Endodermal cell (in vitro differentiated cells): ENCODE measurements at regions not wholly inside any gene's neighbourhood (a gene's known extent, or its start where the extent isn't known, plus 50 kb on each side); places are given as distances from the start of the nearest gene placed in this dataset.

Experiments used
- DNase-seq: peaks from one replicate; pipeline ENCODE4 v3.0.0-alpha.2; 2017
- H3K27ac ChIP-seq: 2 replicates; pipeline ENCODE4 v1.5.1; 2013; ENCODE audit warnings: mild to moderate bottlenecking, low read depth, low read length, moderate library complexity
- H3K27me3 ChIP-seq: 2 replicates; pipeline ENCODE4 v1.6.1; 2013; ENCODE audit warnings: mild to moderate bottlenecking, low read length, moderate library complexity; ENCODE audit not compliant: insufficient read depth, control insufficient read depth, poor library complexity, severe bottlenecking
- H3K36me3 ChIP-seq: 2 replicates; pipeline ENCODE4 v1.7.0; 2013; ENCODE audit warnings: mild to moderate bottlenecking, low read length, moderate library complexity; ENCODE audit not compliant: control insufficient read depth, insufficient read depth
- H3K4me1 ChIP-seq: one replicate; pipeline ENCODE4 v1.7.0; 2013; ENCODE audit warnings: low read length; ENCODE audit not compliant: control insufficient read depth, insufficient read depth
- H3K4me3 ChIP-seq: 2 replicates; pipeline ENCODE4 v1.5.1; 2013; ENCODE audit warnings: mild to moderate bottlenecking, low read length, moderate library complexity
- H3K9ac ChIP-seq: 2 replicates; pipeline ENCODE4 v1.6.1; 2013; ENCODE audit warnings: mild to moderate bottlenecking, low read length, moderate library complexity; ENCODE audit not compliant: poor library complexity, severe bottlenecking; ENCODE audit errors: extremely low read depth
- H3K9me3 ChIP-seq: 2 replicates; pipeline ENCODE4 v1.6.1; 2013; ENCODE audit warnings: mild to moderate bottlenecking, low read length, moderate library complexity; ENCODE audit not compliant: control insufficient read depth
- H3K27ac Mint-ChIP-seq: 2 replicates; pipeline ENCODE4 v1.8.0; 2020; ENCODE audit warnings: mixed read lengths
- H3K27me3 Mint-ChIP-seq: 2 replicates; pipeline ENCODE4 v1.8.0; 2021; ENCODE audit warnings: mild to moderate bottlenecking, mixed read lengths; ENCODE audit not compliant: insufficient read depth
- H3K36me3 Mint-ChIP-seq: 2 replicates; pipeline ENCODE4 v1.8.0; 2020; ENCODE audit warnings: low read depth, mixed read lengths
- H3K4me1 Mint-ChIP-seq: 2 replicates; pipeline ENCODE4 v1.8.0; 2020; ENCODE audit warnings: mixed read lengths
- H3K4me3 Mint-ChIP-seq: 2 replicates; pipeline ENCODE4 v1.8.0; 2020; ENCODE audit warnings: mild to moderate bottlenecking, moderate library complexity, mixed read lengths
- H3K9me3 Mint-ChIP-seq: 2 replicates; pipeline ENCODE4 v1.8.0; 2020; ENCODE audit warnings: mild to moderate bottlenecking, mixed read lengths
- WGBS, 2 experiments: methylation state at CpG; one replicate each; pipeline versions ENCODE4 v1.1.5 to v1.1.7; 2013; ENCODE audit warnings: missing lambda C conversion rate in 2 of 2, mixed read lengths in 1 of 2; ENCODE audit not compliant: insufficient coverage in 1 of 2, insufficient read length in 1 of 2; 5-methylcytosine and 5-hydroxymethylcytosine counted together
- TF ChIP-seq, protein P1 (sequence below): fragments of 200-600 bp; sonication (generic); conservative IDR thresholded peaks from 2 replicates; pipeline ENCODE4 v1.5.0; 2021; ENCODE audit warnings: antibody characterized with exemption, mild to moderate bottlenecking

DNA sequence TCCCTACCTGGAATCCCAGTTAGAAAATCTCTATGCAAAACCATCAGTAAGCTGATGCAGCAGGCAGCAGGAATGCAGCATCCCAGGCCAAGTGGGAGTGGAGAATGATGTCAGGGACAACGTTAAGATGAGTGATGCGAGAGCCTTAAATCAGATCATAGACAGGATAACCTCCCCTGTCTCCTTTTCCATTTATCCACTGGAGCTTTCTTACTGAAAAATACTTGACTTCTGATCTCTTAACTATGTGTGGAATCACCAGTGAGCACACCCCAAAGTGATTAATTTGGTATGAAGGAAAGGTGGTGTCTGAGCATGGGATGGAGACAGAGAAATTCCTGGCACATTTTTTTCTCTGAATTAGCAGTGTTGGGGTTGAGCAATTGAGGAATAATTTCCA is 98.0 kb downstream of the RND3 start:
- TF ChIP-seq, protein P1, sequence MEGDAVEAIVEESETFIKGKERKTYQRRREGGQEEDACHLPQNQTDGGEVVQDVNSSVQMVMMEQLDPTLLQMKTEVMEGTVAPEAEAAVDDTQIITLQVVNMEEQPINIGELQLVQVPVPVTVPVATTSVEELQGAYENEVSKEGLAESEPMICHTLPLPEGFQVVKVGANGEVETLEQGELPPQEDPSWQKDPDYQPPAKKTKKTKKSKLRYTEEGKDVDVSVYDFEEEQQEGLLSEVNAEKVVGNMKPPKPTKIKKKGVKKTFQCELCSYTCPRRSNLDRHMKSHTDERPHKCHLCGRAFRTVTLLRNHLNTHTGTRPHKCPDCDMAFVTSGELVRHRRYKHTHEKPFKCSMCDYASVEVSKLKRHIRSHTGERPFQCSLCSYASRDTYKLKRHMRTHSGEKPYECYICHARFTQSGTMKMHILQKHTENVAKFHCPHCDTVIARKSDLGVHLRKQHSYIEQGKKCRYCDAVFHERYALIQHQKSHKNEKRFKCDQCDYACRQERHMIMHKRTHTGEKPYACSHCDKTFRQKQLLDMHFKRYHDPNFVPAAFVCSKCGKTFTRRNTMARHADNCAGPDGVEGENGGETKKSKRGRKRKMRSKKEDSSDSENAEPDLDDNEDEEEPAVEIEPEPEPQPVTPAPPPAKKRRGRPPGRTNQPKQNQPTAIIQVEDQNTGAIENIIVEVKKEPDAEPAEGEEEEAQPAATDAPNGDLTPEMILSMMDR: no peak
- Histone ChIP-seq H3K27me3 (no peaks in the 10 kb centered on the region), H3K4me1 (no peaks in the 10 kb centered on the region), H3K9ac (no peak overlapping the region), H3K4me3 (no peak overlapping the region), H3K9me3 (peaks cover 14% of the 10 kb centered on the region), H3K27ac (no peak overlapping the region), H3K36me3 (no peaks in the 10 kb centered on the region)
- no peak for DNase-seq
- WGBS, 2 experiments: 85% methylated on average over 2 of the region's 2 CpGs; no CpG with 5 or more reads in 1 of the 2 experiments
- H3K27ac Mint-ChIP-seq: no peak overlapping the region
- H3K27me3 Mint-ChIP-seq: no peaks in the 10 kb centered on the region
- no peak overlapping the region for H3K4me3 Mint-ChIP-seq
- peaks cover 2% of the 10 kb centered on the region for H3K36me3 Mint-ChIP-seq
- peaks cover 9% of the 10 kb centered on the region for H3K4me1 Mint-ChIP-seq
- peaks cover 12% of the 10 kb centered on the region for H3K9me3 Mint-ChIP-seq

DNA sequence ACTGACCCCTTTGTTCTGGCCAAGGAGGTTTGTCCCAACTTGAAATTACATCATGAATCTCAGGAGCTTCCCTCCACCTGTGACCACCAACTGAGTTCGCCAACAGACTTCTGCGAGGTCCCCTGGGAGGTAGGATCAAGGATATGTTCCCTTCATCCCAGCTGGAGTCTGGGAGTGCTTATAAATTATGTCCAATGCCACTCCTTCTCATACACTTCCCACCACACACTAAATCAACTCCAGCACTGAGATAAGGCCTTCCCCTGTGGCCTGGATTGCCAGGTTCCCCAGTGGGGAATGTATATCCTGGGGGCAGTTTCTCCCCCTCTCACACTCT is 99.2 kb downstream of the RND3 start:
- TF ChIP-seq, protein P1: no peak
- 96% methylated on average over 2 of the region's 2 CpGs; no CpG with 5 or more reads in 1 of the 2 experiments for WGBS, 2 experiments
- H3K9me3 Mint-ChIP-seq: peaks cover 12% of the 10 kb centered on the region
- Histone ChIP-seq H3K27ac (no peak overlapping the region), H3K27me3 (no peaks in the 10 kb centered on the region), H3K36me3 (no peaks in the 10 kb centered on the region), H3K4me1 (no peaks in the 10 kb centered on the region), H3K9me3 (peaks cover 14% of the 10 kb centered on the region), H3K9ac (no peak overlapping the region), H3K4me3 (no peak overlapping the region)
- H3K27ac Mint-ChIP-seq: no peak overlapping the region
- no peaks in the 10 kb centered on the region for H3K27me3 Mint-ChIP-seq
- DNase-seq: no peak
- peaks cover 9% of the 10 kb centered on the region for H3K4me1 Mint-ChIP-seq
- H3K4me3 Mint-ChIP-seq: no peak overlapping the region
- H3K36me3 Mint-ChIP-seq: peaks cover 2% of the 10 kb centered on the region

DNA sequence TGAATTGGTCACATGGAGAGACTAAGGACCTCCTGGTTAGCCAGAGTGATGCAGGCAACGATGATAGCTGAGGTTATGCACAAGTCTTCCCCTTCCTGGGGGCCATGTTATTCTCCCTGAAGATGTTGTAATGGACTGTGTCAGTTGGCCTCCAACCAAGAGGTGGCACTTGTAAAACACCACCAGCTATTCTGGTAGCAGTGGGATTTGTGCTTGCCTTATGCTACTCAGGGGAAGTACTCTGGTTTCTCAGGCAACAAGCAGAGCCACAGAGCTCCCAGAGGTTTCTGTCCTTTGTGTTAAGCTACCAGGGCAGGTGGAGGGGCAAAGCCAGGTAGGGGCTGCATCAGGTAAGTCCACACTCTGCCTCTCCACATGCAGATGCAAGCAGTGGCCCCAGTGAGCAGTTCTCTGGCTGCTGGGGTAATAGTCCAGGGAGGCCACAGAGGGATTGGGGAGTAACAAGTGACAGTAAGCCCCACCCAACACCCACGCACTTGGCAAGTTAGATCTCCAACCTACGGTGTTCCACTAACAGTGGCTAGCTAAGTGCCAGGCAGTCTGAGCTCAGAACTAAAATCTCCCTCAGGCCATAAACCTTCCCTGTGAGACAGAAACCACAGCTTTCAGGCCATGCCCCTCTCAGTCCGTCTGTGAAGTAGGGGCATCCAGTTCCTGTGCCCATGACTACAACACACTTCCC is 99.7 kb downstream of the RND3 start:
- Mint-ChIP-seq H3K27me3 (no peaks in the 10 kb centered on the region), H3K4me3 (no peak overlapping the region), H3K27ac (no peak overlapping the region), H3K36me3 (peaks cover 2% of the 10 kb centered on the region), H3K4me1 (peaks cover 9% of the 10 kb centered on the region), H3K9me3 (peaks cover 12% of the 10 kb centered on the region)
- H3K27ac ChIP-seq: no peak overlapping the region
- WGBS, 2 experiments: 80 to 96% methylated on average over 1 to 4 of the region's 4 CpGs
- no peak overlapping the region for H3K9ac ChIP-seq
- H3K4me1 ChIP-seq: no peaks in the 10 kb centered on the region
- TF ChIP-seq, protein P1: no peak
- no peaks in the 10 kb centered on the region for H3K36me3 ChIP-seq
- H3K4me3 ChIP-seq: no peak overlapping the region
- peaks cover 14% of the 10 kb centered on the region for H3K9me3 ChIP-seq
- no peaks in the 10 kb centered on the region for H3K27me3 ChIP-seq
- no peak for DNase-seq
